Peyer's patch (tissue), 4 donors: ENCODE measurements at regions not wholly inside any gene's neighbourhood (a gene's known extent, or its start where the extent isn't known, plus 50 kb on each side); places are given as distances from the start of the nearest gene placed in this dataset.

Experiments
- POLR2A ChIP-seq, 2 donors: fragments of 450-650 bp; IDR thresholded peaks; one replicate each; pipeline ENCODE4 v1.5.1; 2017; ENCODE audit warnings: antibody characterized with exemption in 2 of 2, mild to moderate bottlenecking in 2 of 2, moderate library complexity in 2 of 2
- TF ChIP-seq, protein P1 (sequence below), 6 experiments: fragments of 450-650 bp in 4 of 6; fragments of 200-600 bp in 2 of 6; sonication (generic) in 1 of 6; IDR thresholded peaks; one replicate each; pipeline ENCODE4 v1.5.1; 2017 to 2019; ENCODE audit warnings: antibody characterized with exemption in 6 of 6, mild to moderate bottlenecking in 3 of 6, moderate library complexity in 1 of 6

DNA sequence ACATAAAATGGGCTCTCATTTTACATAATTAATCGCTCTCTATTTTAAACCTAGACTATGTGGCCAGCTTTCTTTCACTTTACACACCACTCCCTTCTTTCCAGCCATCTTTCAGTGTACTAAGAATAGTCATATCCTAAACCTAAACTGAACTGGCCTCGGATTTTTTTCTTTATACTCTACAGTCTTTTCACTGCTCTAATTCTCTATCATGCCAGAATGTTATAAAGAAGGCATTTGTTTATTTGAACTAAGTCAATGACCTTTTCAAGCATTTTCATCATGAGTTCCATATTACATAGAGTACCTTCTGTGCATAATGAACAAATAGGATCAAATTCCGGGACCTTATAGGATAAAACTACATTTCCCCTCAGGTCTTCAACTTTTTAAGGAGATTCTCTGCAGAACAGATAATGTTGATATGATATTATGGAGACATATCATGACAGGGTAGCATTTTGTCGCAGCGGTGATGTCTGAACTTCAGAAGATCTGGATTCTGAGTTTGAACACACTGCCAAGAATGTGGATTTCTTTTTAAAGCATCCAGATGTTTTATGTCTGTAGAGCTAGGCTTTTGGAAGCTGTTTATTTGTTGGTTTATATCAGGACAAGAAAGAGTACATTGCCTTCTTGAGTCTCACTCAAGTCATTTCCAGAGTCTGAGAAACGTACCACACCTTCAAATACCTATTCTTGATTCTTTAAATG, 1047.3 kb downstream of the MCTP2 start:
- TF ChIP-seq, protein P1, sequence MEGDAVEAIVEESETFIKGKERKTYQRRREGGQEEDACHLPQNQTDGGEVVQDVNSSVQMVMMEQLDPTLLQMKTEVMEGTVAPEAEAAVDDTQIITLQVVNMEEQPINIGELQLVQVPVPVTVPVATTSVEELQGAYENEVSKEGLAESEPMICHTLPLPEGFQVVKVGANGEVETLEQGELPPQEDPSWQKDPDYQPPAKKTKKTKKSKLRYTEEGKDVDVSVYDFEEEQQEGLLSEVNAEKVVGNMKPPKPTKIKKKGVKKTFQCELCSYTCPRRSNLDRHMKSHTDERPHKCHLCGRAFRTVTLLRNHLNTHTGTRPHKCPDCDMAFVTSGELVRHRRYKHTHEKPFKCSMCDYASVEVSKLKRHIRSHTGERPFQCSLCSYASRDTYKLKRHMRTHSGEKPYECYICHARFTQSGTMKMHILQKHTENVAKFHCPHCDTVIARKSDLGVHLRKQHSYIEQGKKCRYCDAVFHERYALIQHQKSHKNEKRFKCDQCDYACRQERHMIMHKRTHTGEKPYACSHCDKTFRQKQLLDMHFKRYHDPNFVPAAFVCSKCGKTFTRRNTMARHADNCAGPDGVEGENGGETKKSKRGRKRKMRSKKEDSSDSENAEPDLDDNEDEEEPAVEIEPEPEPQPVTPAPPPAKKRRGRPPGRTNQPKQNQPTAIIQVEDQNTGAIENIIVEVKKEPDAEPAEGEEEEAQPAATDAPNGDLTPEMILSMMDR (IDR thresholded peaks at IDR 0.05) = no peak
- no peak for TF ChIP-seq POLR2A (IDR thresholded peaks at IDR 0.05)
